H1 (cell line): ENCODE measurements at regions not wholly inside any gene's neighbourhood (a gene's known extent, or its start where the extent isn't known, plus 50 kb on each side); places are given as distances from the start of the nearest gene placed in this dataset.
A peak's percentile ranks its signal among the peaks of the same experiment; 100 is the strongest.

ENCODE experiments used
- CTCF ChIA-PET: fragments of 300-600 bp; sonication (Branson Sonifier 250); formaldehyde crosslinking; loops from one replicate; lab custom pipeline; 2021; ENCODE audit not compliant: partially characterized antibody; lab: Charles Lee
- POLR2A ChIA-PET: fragments of 300-600 bp; sonication (Branson Sonifier 250); formaldehyde crosslinking; loops from one replicate; lab custom pipeline; 2021; ENCODE audit warnings: inconsistent platforms; ENCODE audit not compliant: partially characterized antibody; lab: Charles Lee
- DNase-seq, 2 experiments: peaks; one replicate each; pipeline versions ENCODE4 v3.0.0 to v3.0.0-alpha.2; 2010 to 2022; ENCODE audit warnings: low spot score in 2 of 2, low read depth in 1 of 2, mixed read lengths in 1 of 2
- FAIRE-seq: peaks from 2 replicates; lab custom pipeline; 2011; peaks lifted over from hg19 to GRCh38; lab: Jason Lieb, UNC
- H2AFZ ChIP-seq: 2 replicates; pipeline ENCODE4 v1.8.1; 2012; ENCODE audit warnings: low read length, inconsistent platforms
- H2AK5ac ChIP-seq: 2 replicates; pipeline ENCODE4 v1.6.1; 2013; ENCODE audit warnings: low read depth, low read length
- H2BK120ac ChIP-seq: replicated peaks from 2 replicates; pipeline ENCODE3; 2013; ENCODE audit warnings: low read depth, low read length, inconsistent platforms
- H2BK12ac ChIP-seq: 2 replicates; pipeline ENCODE4 v1.6.1; 2013; ENCODE audit warnings: low read depth, low read length
- H2BK15ac ChIP-seq: 2 replicates; pipeline ENCODE4 v1.6.1; 2013; ENCODE audit warnings: low read length
- H2BK20ac ChIP-seq: 2 replicates; pipeline ENCODE4 v1.6.1; 2013; ENCODE audit warnings: low read length
- H2BK5ac ChIP-seq: 2 replicates; pipeline ENCODE4 v1.6.1; 2013; ENCODE audit warnings: low read depth, low read length
- H3K14ac ChIP-seq: 2 replicates; pipeline ENCODE4 v1.6.1; 2013; ENCODE audit warnings: inconsistent platforms; ENCODE audit not compliant: insufficient read length
- H3K18ac ChIP-seq: 2 replicates; pipeline ENCODE4 v1.6.1; 2013; ENCODE audit warnings: low read length; ENCODE audit errors: extremely low read depth
- H3K23ac ChIP-seq: 2 replicates; pipeline ENCODE4 v1.6.1; 2013; ENCODE audit warnings: inconsistent platforms; ENCODE audit not compliant: insufficient read length
- H3K23me2 ChIP-seq: 2 replicates; pipeline ENCODE4 v1.6.1; 2013; ENCODE audit warnings: low read depth, low read length
- H3K27ac ChIP-seq: 2 replicates; pipeline ENCODE4 v1.6.1; 2011; ENCODE audit warnings: low read depth, low read length, inconsistent platforms
- H3K27me3 ChIP-seq, 4 experiments: replicated peaks in 1 of 4; 1 replicate in 1 of 4; 2 replicates in 3 of 4; pipeline versions ENCODE4 v1.6.1 to v1.8.1; 2011 to 2013; ENCODE audit warnings: low read length in 3 of 4, mild to moderate bottlenecking in 3 of 4, inconsistent platforms in 2 of 4, mixed read lengths in 2 of 4, moderate library complexity in 1 of 4; ENCODE audit not compliant: control insufficient read depth in 3 of 4, insufficient read depth in 3 of 4; ENCODE audit errors: extremely low read depth in 1 of 4
- H3K36me3 ChIP-seq, 4 experiments: 2 replicates each; pipeline versions ENCODE4 v1.6.1 to v1.8.1; 2011 to 2013; ENCODE audit warnings: mild to moderate bottlenecking in 4 of 4, low read length in 3 of 4, moderate library complexity in 2 of 4, control low read depth in 1 of 4, inconsistent platforms in 1 of 4; ENCODE audit not compliant: insufficient read depth in 4 of 4, control insufficient read depth in 2 of 4
- H3K4ac ChIP-seq: replicated peaks from 2 replicates; pipeline ENCODE3; 2013; ENCODE audit warnings: low read length, low read depth, mixed read lengths, inconsistent platforms; ENCODE audit not compliant: insufficient read length
- H3K4me1 ChIP-seq, 4 experiments: replicated peaks in 1 of 4; 1 replicate in 1 of 4; 2 replicates in 3 of 4; pipeline versions ENCODE4 v1.6.1 to v1.8.1; 2011 to 2013; ENCODE audit warnings: low read length in 3 of 4, inconsistent platforms in 2 of 4, mixed read lengths in 1 of 4; ENCODE audit not compliant: insufficient read depth in 4 of 4, control insufficient read depth in 3 of 4
- H3K4me2 ChIP-seq, 2 experiments: 2 replicates each; pipeline versions ENCODE4 v1.6.1 to v1.8.1; 2011 to 2013; ENCODE audit warnings: low read depth in 2 of 2, low read length in 2 of 2, control low read depth in 1 of 2, inconsistent platforms in 1 of 2, mild to moderate bottlenecking in 1 of 2; ENCODE audit not compliant: insufficient read depth in 1 of 2
- H3K4me3 ChIP-seq, 4 experiments: fragments of 200-600, 300-600 bp in 1 of 4; sonication (generic), shearing (Covaris generic), sonication (Bioruptor Twin) in 1 of 4; 2 replicates each; pipeline versions ENCODE4 v1.5.1 to v1.8.1; 2011 to 2016; ENCODE audit warnings: low read length in 4 of 4, low read depth in 3 of 4, control low read depth in 2 of 4, inconsistent platforms in 2 of 4, mild to moderate bottlenecking in 2 of 4, mixed read lengths in 1 of 4, moderate library complexity in 1 of 4; ENCODE audit not compliant: insufficient read depth in 2 of 4; ENCODE audit errors: extremely low read depth in 1 of 4
- H3K56ac ChIP-seq: replicated peaks from 2 replicates; pipeline ENCODE3; 2013; ENCODE audit warnings: low read depth, mild to moderate bottlenecking, mixed read lengths, low read length, inconsistent platforms; ENCODE audit not compliant: insufficient read length
- H3K79me1 ChIP-seq: 2 replicates; pipeline ENCODE4 v1.6.1; 2013; ENCODE audit warnings: low read depth, low read length, control low read depth
- H3K79me2 ChIP-seq, 2 experiments: 2 replicates each; pipeline versions ENCODE4 v1.6.1 to v1.8.1; 2012 to 2013; ENCODE audit warnings: low read length in 2 of 2, mild to moderate bottlenecking in 2 of 2, inconsistent platforms in 1 of 2; ENCODE audit not compliant: insufficient read depth in 2 of 2, control insufficient read depth in 1 of 2
- H3K9ac ChIP-seq, 4 experiments: replicated peaks in 1 of 4; 1 replicate in 1 of 4; 2 replicates in 3 of 4; pipeline versions ENCODE4 v1.6.1 to v1.8.1; 2011 to 2013; ENCODE audit warnings: low read depth in 3 of 4, low read length in 3 of 4, control low read depth in 2 of 4, mild to moderate bottlenecking in 2 of 4, moderate library complexity in 2 of 4, inconsistent platforms in 1 of 4; ENCODE audit errors: extremely low read depth in 1 of 4
- H3K9me3 ChIP-seq, 2 experiments: 2 replicates each; pipeline versions ENCODE4 v1.6.1 to v1.8.1; 2012 to 2013; ENCODE audit warnings: mild to moderate bottlenecking in 2 of 2, moderate library complexity in 2 of 2, control low read depth in 1 of 2, inconsistent platforms in 1 of 2, low read depth in 1 of 2, low read length in 1 of 2, mixed read lengths in 1 of 2; ENCODE audit not compliant: insufficient read depth in 2 of 2
- H4K20me1 ChIP-seq, 2 experiments: replicated peaks in 1 of 2; 2 replicates each; pipeline versions ENCODE3 to v1.8.1; 2011 to 2013; ENCODE audit warnings: inconsistent platforms in 2 of 2, low read length in 2 of 2, mild to moderate bottlenecking in 1 of 2; ENCODE audit not compliant: insufficient read depth in 2 of 2, control insufficient read depth in 1 of 2
- H4K5ac ChIP-seq: 2 replicates; pipeline ENCODE4 v1.6.1; 2013; ENCODE audit warnings: low read length, low read depth, mixed read lengths, inconsistent platforms; ENCODE audit not compliant: insufficient read length
- H4K8ac ChIP-seq: 2 replicates; pipeline ENCODE4 v1.8.0; 2013; ENCODE audit warnings: mild to moderate bottlenecking, moderate library complexity, low read length, inconsistent platforms; ENCODE audit not compliant: insufficient read depth; ENCODE audit errors: extremely low read depth
- H4K91ac ChIP-seq: replicated peaks from 2 replicates; pipeline ENCODE3; 2013; ENCODE audit warnings: low read length, mixed read lengths, inconsistent platforms; ENCODE audit not compliant: insufficient read length
- BRCA1 ChIP-seq: IDR thresholded peaks from 2 replicates; pipeline ENCODE4 v1.6.1; 2012; ENCODE audit warnings: low read depth, low read length, improper control_type of control experiment
- KDM1A ChIP-seq: fragments of 200-600, 300-600 bp; sonication (generic); IDR thresholded peaks from 2 replicates; pipeline ENCODE4 v1.7.1; 2016; ENCODE audit warnings: mild to moderate bottlenecking, low read length, borderline replicate concordance

- Histone ChIP-seq H3K4ac (no peak overlapping the region), H2AFZ (no peak overlapping the region), H3K23me2 (peaks cover 7% of the 10 kb centered on the region; the same call in 1 of the 2 replicates), H3K14ac (no peak overlapping the region), H3K27ac (no peak overlapping the region), H3K23ac (no peak overlapping the region), H2BK120ac (no peak overlapping the region), H2AK5ac (no peak overlapping the region), H2BK12ac (no peak overlapping the region), H3K79me2 (0 out of 4 replicates have a peak, but pooled peaks cover 0 to 7% of the 10 kb centered on the region in 2 experiments), H3K79me1 (peaks cover 4% of the 10 kb centered on the region; the same call in 1 of the 2 replicates), H3K27me3 (no peaks in the 10 kb centered on the region), H3K4me2 (no peak overlapping the region), H4K8ac (no peak overlapping the region), H2BK20ac (no peak overlapping the region), H3K4me1 (peaks cover 0 to 15% (median 4%) of the 10 kb centered on the region in 4 experiments; a peak in 4 of 7 replicates), H2BK5ac (no peak overlapping the region), H4K5ac (no peak overlapping the region), H3K4me3 (no peak overlapping the region), H4K20me1 (peaks cover 0 to 9% of the 10 kb centered on the region in 2 experiments), H3K36me3 (no peaks in the 10 kb centered on the region), H3K9ac (no peak overlapping the region), H4K91ac (no peak overlapping the region), H3K18ac (no peak overlapping the region), H3K56ac (no peak overlapping the region), H3K9me3 (peaks cover 0 to 4% of the 10 kb centered on the region in 2 experiments; a peak in 2 of 4 replicates), H2BK15ac (no peak overlapping the region)
- TF ChIP-seq BRCA1 (no peak), KDM1A (0 out of 2 replicates have a peak, but pooled peaks have one; percentile 46)
- FAIRE-seq (no peak), DNase-seq (no peak)
- ChIA-PET CTCF (interaction anchor here (0.7 to 1.6 kb wide), 3 partner anchors 10 to 666 kb away, joined by 3 to 8 read pairs (median 3); no protein-coding TSS in a partner anchor), POLR2A (interaction anchor here (1.2 kb wide), 1 partner anchor 17 kb away, joined by 3 read pairs; no protein-coding TSS in a partner anchor)
Observed at GRCh38 chr11:70705097-70705496, 306.8 kb downstream of the CTTN start.
